ENCODE measurements at regions not wholly inside any gene's neighbourhood (a gene's known extent, or its start where the extent isn't known, plus 50 kb on each side); places are given as distances from the start of the nearest gene placed in this dataset.

DNA sequence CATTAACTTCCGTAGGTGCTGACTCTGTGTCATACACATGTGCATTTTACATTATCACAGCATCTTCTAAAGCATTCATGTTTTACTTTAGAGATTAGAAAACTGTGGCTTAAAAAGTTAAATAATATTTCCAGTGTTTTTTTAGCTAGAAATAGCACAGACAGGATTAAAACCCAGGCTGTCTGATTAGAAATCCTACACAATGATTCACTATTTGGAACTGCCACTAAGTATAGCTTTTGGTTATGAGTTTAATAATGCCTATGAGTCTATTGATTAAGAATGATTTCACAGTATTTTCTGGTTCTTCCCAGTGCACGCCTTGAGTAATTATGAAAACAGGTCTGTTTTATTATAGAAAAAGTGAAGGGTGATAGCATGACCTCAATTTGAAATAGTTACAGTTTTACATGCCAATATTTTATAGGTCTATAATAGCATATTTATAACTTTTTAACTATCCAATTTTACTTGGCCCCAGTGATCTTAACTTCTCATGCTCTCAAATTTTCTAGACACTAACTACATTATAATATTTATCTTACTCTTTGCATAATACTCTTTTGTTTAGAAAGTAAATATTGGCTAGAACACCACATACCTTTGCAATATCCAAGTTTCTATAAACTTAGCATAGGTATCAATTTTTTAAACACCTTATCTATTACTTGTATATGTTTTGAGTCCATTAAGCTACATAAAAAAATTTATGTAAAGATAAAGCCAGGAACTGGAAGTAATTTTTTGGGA is 313.2 kb downstream of the RND3 start:
- peaks cover 0 to 9% of the 10 kb centered on the region in 2 donors for H3K4me1 ChIP-seq
- H3K9me3 ChIP-seq: no peaks in the 10 kb centered on the region
- intact Hi-C loops (cut with DNase I): no loop called here
- H3K4me3 ChIP-seq: no peak overlapping the region
- no peak for DNase-seq (ENCODE audit: low spot score in 2 of 2)
- H3K36me3 ChIP-seq: no peaks in the 10 kb centered on the region
- no peak for TF ChIP-seq CTCF (IDR thresholded peaks at IDR 0.05)
- H3K27ac ChIP-seq: peak overlapping the region in 1 of 2 donors; percentile 4
- H3K27me3 ChIP-seq: no peaks in the 10 kb centered on the region

GRCh38 chr2:150171065-150171548 is 316.4 kb downstream of the RND3 start:
- intact Hi-C loops (cut with DNase I): no loop called here
- no peaks in the 10 kb centered on the region for H3K9me3 ChIP-seq
- peaks cover 0 to 22% of the 10 kb centered on the region in 2 donors for H3K4me1 ChIP-seq
- no peak for TF ChIP-seq CTCF (IDR thresholded peaks at IDR 0.05)
- no peak overlapping the region for H3K27ac ChIP-seq
- H3K36me3 ChIP-seq: no peaks in the 10 kb centered on the region
- H3K4me3 ChIP-seq: no peak overlapping the region
- no peak for DNase-seq (ENCODE audit: low spot score in 2 of 2)
- H3K27me3 ChIP-seq: no peaks in the 10 kb centered on the region

DNA sequence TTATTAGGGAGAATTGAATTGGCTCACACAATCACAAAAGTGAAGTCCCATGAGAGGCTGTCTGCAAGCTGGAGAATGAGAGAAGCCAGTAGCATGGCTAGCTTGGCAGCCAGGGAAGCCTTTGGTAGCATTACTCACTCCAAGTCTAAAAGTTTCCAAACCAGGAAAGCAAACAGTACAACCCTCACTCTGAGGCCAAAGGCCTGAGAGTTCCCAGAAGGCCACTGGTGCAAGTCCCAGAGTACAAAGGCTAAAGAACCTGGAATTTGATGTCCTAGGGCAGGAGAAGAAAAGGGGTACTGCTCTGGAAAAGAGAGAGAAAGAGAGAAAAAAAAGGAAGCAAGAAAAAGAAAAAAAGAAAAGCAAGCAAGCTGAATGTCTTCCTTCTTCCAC is 318.2 kb downstream of the RND3 start:
- DNase-seq (ENCODE audit: low spot score in 2 of 2): peak in 1 of 2 donors; percentile 73
- H3K36me3 ChIP-seq: no peaks in the 10 kb centered on the region
- H3K4me3 ChIP-seq: no peak overlapping the region
- peaks cover 0 to 17% of the 10 kb centered on the region in 2 donors for H3K4me1 ChIP-seq
- no peaks in the 10 kb centered on the region for H3K9me3 ChIP-seq
- no peak for TF ChIP-seq CTCF (IDR thresholded peaks at IDR 0.05)
- peak overlapping the region; percentile 30 to 50 for H3K27ac ChIP-seq
- intact Hi-C loops (cut with DNase I): loop anchor here (5.0 to 10.0 kb wide), 2 partner anchors 318 to 574 kb away; partner anchors contain the start of gene RND3
- no peaks in the 10 kb centered on the region for H3K27me3 ChIP-seq

- intact Hi-C loops (cut with DNase I): loop anchor here (5.0 to 10.0 kb wide), 2 partner anchors 319 to 574 kb away; partner anchors contain the start of gene RND3
- H3K27me3 ChIP-seq: no peaks in the 10 kb centered on the region
- DNase-seq (ENCODE audit: low spot score in 2 of 2): no peak
- H3K27ac ChIP-seq: peak overlapping the region in 1 of 2 donors; percentile 30
- no peaks in the 10 kb centered on the region for H3K36me3 ChIP-seq
- TF ChIP-seq CTCF (IDR thresholded peaks at IDR 0.05): no peak
- H3K9me3 ChIP-seq: no peaks in the 10 kb centered on the region
- peaks cover 0 to 15% of the 10 kb centered on the region in 2 donors for H3K4me1 ChIP-seq
- H3K4me3 ChIP-seq: no peak overlapping the region
Measured at GRCh38 chr2:150168595-150169236, 318.8 kb downstream of the RND3 start.

DNA sequence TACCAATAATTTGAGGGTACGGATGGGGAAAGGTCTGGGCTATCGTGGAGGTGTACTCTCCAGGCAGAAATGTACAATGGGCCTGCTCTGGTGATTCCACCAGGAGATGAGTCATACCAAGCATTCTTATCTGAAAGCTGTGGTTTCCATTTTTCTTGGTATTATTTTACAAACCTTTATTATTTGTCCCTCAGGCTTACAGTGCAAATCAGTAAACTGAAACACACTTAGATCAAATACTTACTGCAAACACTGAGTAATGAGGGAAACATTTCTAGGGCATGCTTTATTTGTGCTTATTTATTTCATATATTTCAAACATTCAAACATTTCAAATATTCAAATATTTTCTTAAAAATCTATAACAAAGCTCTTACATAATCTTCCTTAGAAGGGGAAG is 319.8 kb downstream of the RND3 start:
- peaks cover 0 to 15% of the 10 kb centered on the region in 2 donors for H3K4me1 ChIP-seq
- intact Hi-C loops (cut with DNase I): loop anchor here (5.0 to 10.0 kb wide), 2 partner anchors 320 to 573 kb away; partner anchors contain the start of gene RND3
- no peak for DNase-seq (ENCODE audit: low spot score in 2 of 2)
- no peaks in the 10 kb centered on the region for H3K9me3 ChIP-seq
- no peak overlapping the region for H3K27ac ChIP-seq
- H3K4me3 ChIP-seq: no peak overlapping the region
- no peak for TF ChIP-seq CTCF (IDR thresholded peaks at IDR 0.05)
- H3K27me3 ChIP-seq: no peaks in the 10 kb centered on the region
- H3K36me3 ChIP-seq: no peaks in the 10 kb centered on the region
